ENCODE measurements at regions not wholly inside any gene's neighbourhood (a gene's known extent, or its start where the extent isn't known, plus 50 kb on each side); places are given as distances from the start of the nearest gene placed in this dataset.

- TF ChIP-seq ZNF223 (tag by site-specific recombination; IDR thresholded peaks at IDR 0.05) (no peak), ZNF202 (tag by site-specific recombination; IDR thresholded peaks at IDR 0.05; ENCODE audit: borderline replicate concordance) (no peak), ZBTB20 (tag by site-specific recombination; IDR thresholded peaks at IDR 0.05) (no peak), ZNF76 (tag by site-specific recombination; IDR thresholded peaks at IDR 0.05; ENCODE audit: borderline replicate concordance, low read depth) (no peak)
- TF ChIP-seq, protein P1, sequence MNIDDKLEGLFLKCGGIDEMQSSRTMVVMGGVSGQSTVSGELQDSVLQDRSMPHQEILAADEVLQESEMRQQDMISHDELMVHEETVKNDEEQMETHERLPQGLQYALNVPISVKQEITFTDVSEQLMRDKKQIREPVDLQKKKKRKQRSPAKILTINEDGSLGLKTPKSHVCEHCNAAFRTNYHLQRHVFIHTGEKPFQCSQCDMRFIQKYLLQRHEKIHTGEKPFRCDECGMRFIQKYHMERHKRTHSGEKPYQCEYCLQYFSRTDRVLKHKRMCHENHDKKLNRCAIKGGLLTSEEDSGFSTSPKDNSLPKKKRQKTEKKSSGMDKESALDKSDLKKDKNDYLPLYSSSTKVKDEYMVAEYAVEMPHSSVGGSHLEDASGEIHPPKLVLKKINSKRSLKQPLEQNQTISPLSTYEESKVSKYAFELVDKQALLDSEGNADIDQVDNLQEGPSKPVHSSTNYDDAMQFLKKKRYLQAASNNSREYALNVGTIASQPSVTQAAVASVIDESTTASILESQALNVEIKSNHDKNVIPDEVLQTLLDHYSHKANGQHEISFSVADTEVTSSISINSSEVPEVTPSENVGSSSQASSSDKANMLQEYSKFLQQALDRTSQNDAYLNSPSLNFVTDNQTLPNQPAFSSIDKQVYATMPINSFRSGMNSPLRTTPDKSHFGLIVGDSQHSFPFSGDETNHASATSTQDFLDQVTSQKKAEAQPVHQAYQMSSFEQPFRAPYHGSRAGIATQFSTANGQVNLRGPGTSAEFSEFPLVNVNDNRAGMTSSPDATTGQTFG (tag by site-specific recombination; IDR thresholded peaks at IDR 0.05; ENCODE audit: borderline replicate concordance): no peak
- TF ChIP-seq, protein P2, sequence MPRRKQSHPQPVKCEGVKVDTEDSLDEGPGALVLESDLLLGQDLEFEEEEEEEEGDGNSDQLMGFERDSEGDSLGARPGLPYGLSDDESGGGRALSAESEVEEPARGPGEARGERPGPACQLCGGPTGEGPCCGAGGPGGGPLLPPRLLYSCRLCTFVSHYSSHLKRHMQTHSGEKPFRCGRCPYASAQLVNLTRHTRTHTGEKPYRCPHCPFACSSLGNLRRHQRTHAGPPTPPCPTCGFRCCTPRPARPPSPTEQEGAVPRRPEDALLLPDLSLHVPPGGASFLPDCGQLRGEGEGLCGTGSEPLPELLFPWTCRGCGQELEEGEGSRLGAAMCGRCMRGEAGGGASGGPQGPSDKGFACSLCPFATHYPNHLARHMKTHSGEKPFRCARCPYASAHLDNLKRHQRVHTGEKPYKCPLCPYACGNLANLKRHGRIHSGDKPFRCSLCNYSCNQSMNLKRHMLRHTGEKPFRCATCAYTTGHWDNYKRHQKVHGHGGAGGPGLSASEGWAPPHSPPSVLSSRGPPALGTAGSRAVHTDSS (tag by site-specific recombination; IDR thresholded peaks at IDR 0.05): no peak
These were observed 52.4 kb upstream of the ST8SIA3 start (continued) for GRCh38 chr18:57299931-57300330.

DNA sequence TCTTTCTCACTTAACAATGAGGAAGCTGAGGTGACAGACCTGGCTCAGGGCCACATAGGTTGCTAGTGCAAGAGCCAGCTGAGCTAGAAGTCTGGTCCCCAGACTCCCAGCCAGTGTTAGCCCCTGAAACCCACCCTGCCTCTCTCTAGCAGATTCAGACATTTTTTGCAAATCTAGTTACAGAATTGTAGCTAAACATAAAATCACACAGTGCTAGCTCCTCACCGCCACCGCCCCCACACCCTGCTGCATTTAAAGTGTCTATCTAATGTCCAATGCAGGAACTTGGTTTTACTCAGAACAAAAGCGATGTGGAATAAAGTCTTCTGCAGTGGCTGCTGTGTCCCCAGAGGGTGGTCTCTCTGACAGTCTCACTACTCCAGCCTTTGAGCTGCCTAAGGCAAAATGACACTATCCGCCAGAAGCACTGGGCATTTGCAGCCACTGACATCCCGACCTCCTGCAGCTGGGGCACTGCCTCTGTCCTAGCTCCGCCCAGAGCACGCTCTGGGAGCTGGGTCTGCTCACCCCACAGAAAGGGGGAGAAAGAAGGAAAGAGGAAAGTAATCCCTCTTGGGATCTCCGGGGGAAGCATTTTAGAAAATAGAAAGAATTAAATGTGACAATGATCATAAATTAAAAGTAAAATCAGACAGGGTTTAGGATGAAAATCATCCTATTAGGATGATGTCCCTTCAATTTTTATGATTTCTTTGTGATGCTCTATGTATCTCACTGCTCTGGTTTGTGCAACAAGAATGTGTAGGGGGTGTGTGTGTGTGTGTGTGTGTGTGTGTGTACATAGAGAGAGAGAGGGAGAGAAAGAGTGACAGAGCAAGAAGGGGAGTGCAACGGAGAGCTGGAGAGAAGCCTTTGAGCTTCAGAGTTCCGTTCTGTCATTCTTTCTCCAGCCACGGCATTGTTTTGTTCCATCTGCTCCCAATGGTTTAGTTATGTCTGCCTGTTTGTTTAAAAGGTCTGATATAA is 50.5 kb upstream of the ST8SIA3 start:
- no peak overlapping the region for H3K27ac ChIP-seq (ENCODE audit: extremely low read depth, low read depth, low read length)
- no peaks in the 10 kb centered on the region for H3K4me1 ChIP-seq (ENCODE audit: control insufficient read depth, insufficient read depth, low read length)
- no peaks in the 10 kb centered on the region for H3K9me3 ChIP-seq (ENCODE audit: control insufficient read depth, insufficient read depth, low read depth, low read length)
- TF ChIP-seq ZNF174 (tag by site-specific recombination; IDR thresholded peaks at IDR 0.05): no peak
- TF ChIP-seq, protein P3, sequence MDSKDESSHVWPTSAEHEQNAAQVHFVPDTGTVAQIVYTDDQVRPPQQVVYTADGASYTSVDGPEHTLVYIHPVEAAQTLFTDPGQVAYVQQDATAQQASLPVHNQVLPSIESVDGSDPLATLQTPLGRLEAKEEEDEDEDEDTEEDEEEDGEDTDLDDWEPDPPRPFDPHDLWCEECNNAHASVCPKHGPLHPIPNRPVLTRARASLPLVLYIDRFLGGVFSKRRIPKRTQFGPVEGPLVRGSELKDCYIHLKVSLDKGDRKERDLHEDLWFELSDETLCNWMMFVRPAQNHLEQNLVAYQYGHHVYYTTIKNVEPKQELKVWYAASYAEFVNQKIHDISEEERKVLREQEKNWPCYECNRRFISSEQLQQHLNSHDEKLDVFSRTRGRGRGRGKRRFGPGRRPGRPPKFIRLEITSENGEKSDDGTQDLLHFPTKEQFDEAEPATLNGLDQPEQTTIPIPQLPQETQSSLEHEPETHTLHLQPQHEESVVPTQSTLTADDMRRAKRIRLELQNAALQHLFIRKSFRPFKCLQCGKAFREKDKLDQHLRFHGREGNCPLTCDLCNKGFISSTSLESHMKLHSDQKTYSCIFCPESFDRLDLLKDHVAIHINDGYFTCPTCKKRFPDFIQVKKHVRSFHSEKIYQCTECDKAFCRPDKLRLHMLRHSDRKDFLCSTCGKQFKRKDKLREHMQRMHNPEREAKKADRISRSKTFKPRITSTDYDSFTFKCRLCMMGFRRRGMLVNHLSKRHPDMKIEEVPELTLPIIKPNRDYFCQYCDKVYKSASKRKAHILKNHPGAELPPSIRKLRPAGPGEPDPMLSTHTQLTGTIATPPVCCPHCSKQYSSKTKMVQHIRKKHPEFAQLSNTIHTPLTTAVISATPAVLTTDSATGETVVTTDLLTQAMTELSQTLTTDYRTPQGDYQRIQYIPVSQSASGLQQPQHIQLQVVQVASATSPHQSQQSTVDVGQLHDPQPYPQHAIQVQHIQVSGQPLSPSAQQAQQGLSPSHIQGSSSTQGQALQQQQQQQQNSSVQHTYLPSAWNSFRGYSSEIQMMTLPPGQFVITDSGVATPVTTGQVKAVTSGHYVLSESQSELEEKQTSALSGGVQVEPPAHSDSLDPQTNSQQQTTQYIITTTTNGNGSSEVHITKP (tag by site-specific recombination; IDR thresholded peaks at IDR 0.05): peak; percentile 40; the same call in 1 of the 2 replicates
- no peak for TF ChIP-seq ZNF596 (tag by site-specific recombination; IDR thresholded peaks at IDR 0.05)
- TF ChIP-seq ZBTB17 (tag by site-specific recombination; IDR thresholded peaks at IDR 0.05): peak; percentile 58; the same call in 1 of the 2 replicates
- TF ChIP-seq, protein P4, sequence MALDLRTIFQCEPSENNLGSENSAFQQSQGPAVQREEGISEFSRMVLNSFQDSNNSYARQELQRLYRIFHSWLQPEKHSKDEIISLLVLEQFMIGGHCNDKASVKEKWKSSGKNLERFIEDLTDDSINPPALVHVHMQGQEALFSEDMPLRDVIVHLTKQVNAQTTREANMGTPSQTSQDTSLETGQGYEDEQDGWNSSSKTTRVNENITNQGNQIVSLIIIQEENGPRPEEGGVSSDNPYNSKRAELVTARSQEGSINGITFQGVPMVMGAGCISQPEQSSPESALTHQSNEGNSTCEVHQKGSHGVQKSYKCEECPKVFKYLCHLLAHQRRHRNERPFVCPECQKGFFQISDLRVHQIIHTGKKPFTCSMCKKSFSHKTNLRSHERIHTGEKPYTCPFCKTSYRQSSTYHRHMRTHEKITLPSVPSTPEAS (tag by site-specific recombination; IDR thresholded peaks at IDR 0.05): 0 out of 2 replicates have a peak, but pooled peaks have one; percentile 10
- CTCF ChIA-PET: interaction anchor here (0.8 kb wide), 1 partner anchor 260 kb away, joined by 3 read pairs; no protein-coding TSS in a partner anchor
- no peaks in the 10 kb centered on the region for H3K36me3 ChIP-seq (ENCODE audit: control insufficient read depth in 2 of 2, insufficient read depth in 1 of 2, low read length in 2 of 2)
- POLR2A ChIA-PET: no interaction called here
- no peak overlapping the region for H3K4me3 ChIP-seq (ENCODE audit: low read depth, low read length)
